Stomach (tissue), 4 donors: ENCODE measurements at regions not wholly inside any gene's neighbourhood (a gene's known extent, or its start where the extent isn't known, plus 50 kb on each side); places are given as distances from the start of the nearest gene placed in this dataset.

Source experiments
- CTCF ChIP-seq, 7 experiments: fragments of 450-650 bp in 4 of 7; fragments of 200-600 bp in 3 of 7; sonication (generic) in 3 of 7; IDR thresholded peaks; one replicate each; pipeline ENCODE4 v1.5.1; 2016 to 2019; ENCODE audit warnings: antibody characterized with exemption in 7 of 7, control low read depth in 2 of 7, mild to moderate bottlenecking in 1 of 7
- POLR2A ChIP-seq, 4 donors: fragments of 450-650 bp; IDR thresholded peaks; one replicate each; pipeline ENCODE4 v1.6.1; 2016; ENCODE audit warnings: antibody characterized with exemption in 4 of 4, control low read depth in 2 of 4, mild to moderate bottlenecking in 1 of 4, moderate library complexity in 1 of 4

- no peak for TF ChIP-seq POLR2A (IDR thresholded peaks at IDR 0.05)
- no peak for TF ChIP-seq CTCF (IDR thresholded peaks at IDR 0.05)
Measured at GRCh38 chr21:32119389-32119788, 159.5 kb downstream of the MIS18A start.
